ENCODE measurements at regions not wholly inside any gene's neighbourhood (a gene's known extent, or its start where the extent isn't known, plus 50 kb on each side); places are given as distances from the start of the nearest gene placed in this dataset.

GRCh38 chr7:70846208-70846607 is 285.7 kb upstream of the GALNT17 start:
- no peak overlapping the region for H3K4me3 Mint-ChIP-seq
- DNase-seq (no peak), ATAC-seq (no peak)
- peaks cover 2% of the 10 kb centered on the region for H3K9me3 ChIP-seq (ENCODE audit: control insufficient read depth, low read length, poor library complexity, severe bottlenecking)
- no peaks in the 10 kb centered on the region for H3K4me1 Mint-ChIP-seq
- H3K27me3 Mint-ChIP-seq = no peaks in the 10 kb centered on the region
- H3K36me3 Mint-ChIP-seq (ENCODE audit: low read depth) = no peaks in the 10 kb centered on the region
- no peak overlapping the region for H3K27ac Mint-ChIP-seq

- ATAC-seq (no peak), DNase-seq (no peak)
- no peaks in the 10 kb centered on the region for H3K4me1 Mint-ChIP-seq
- H3K4me3 Mint-ChIP-seq = no peak overlapping the region
- no peaks in the 10 kb centered on the region for H3K27me3 Mint-ChIP-seq
- peaks cover 2% of the 10 kb centered on the region for H3K9me3 ChIP-seq (ENCODE audit: control insufficient read depth, low read length, poor library complexity, severe bottlenecking)
- H3K27ac Mint-ChIP-seq = no peak overlapping the region
- H3K36me3 Mint-ChIP-seq (ENCODE audit: low read depth) = no peaks in the 10 kb centered on the region
Measured at GRCh38 chr7:70849580-70850235, 282.2 kb upstream of the GALNT17 start.

GRCh38 chr7:70855373-70855772 is 276.6 kb upstream of the GALNT17 start:
- ATAC-seq = no peak
- no peaks in the 10 kb centered on the region for H3K9me3 ChIP-seq (ENCODE audit: control insufficient read depth, low read length, poor library complexity, severe bottlenecking)
- Mint-ChIP-seq H3K27ac (no peak overlapping the region), H3K36me3 (ENCODE audit: low read depth) (no peaks in the 10 kb centered on the region), H3K4me3 (no peak overlapping the region), H3K27me3 (no peaks in the 10 kb centered on the region), H3K4me1 (no peaks in the 10 kb centered on the region)
- DNase-seq = no peak

GRCh38 chr7:70856901-70857630 is 274.9 kb upstream of the GALNT17 start:
- Mint-ChIP-seq H3K36me3 (ENCODE audit: low read depth) (no peaks in the 10 kb centered on the region), H3K27me3 (no peaks in the 10 kb centered on the region), H3K4me3 (no peak overlapping the region), H3K27ac (no peak overlapping the region), H3K4me1 (no peaks in the 10 kb centered on the region)
- no peaks in the 10 kb centered on the region for H3K9me3 ChIP-seq (ENCODE audit: control insufficient read depth, low read length, poor library complexity, severe bottlenecking)
- ATAC-seq = no peak
- DNase-seq = peak; percentile 34 to 46 (median 37)

- ATAC-seq = no peak
- H3K36me3 Mint-ChIP-seq (ENCODE audit: low read depth) = no peaks in the 10 kb centered on the region
Measured at GRCh38 chr7:70857793-70858545, 274.0 kb upstream of the GALNT17 start.

GRCh38 chr7:70867513-70867912 is 264.4 kb upstream of the GALNT17 start:
- H3K9me3 ChIP-seq (ENCODE audit: control insufficient read depth, low read length, poor library complexity, severe bottlenecking) = no peaks in the 10 kb centered on the region
- Mint-ChIP-seq H3K4me3 (no peak overlapping the region), H3K27ac (no peak overlapping the region), H3K36me3 (ENCODE audit: low read depth) (no peaks in the 10 kb centered on the region), H3K4me1 (no peaks in the 10 kb centered on the region), H3K27me3 (no peaks in the 10 kb centered on the region)
- ATAC-seq (no peak), DNase-seq (no peak)

More at GRCh38 chr7:70857793-70858545, 274.0 kb upstream of the GALNT17 start:
- no peak for DNase-seq
- Mint-ChIP-seq H3K4me1 (no peaks in the 10 kb centered on the region), H3K27me3 (no peaks in the 10 kb centered on the region), H3K27ac (no peak overlapping the region), H3K4me3 (no peak overlapping the region)
- no peaks in the 10 kb centered on the region for H3K9me3 ChIP-seq (ENCODE audit: control insufficient read depth, low read length, poor library complexity, severe bottlenecking)

GRCh38 chr7:70870349-70870748 is 261.6 kb upstream of the GALNT17 start:
- H3K4me3 Mint-ChIP-seq = no peak overlapping the region
- no peaks in the 10 kb centered on the region for H3K4me1 Mint-ChIP-seq
- no peaks in the 10 kb centered on the region for H3K9me3 ChIP-seq (ENCODE audit: control insufficient read depth, low read length, poor library complexity, severe bottlenecking)
- no peak for DNase-seq
- no peak for ATAC-seq
- H3K27me3 Mint-ChIP-seq = no peaks in the 10 kb centered on the region
- no peak overlapping the region for H3K27ac Mint-ChIP-seq
- no peaks in the 10 kb centered on the region for H3K36me3 Mint-ChIP-seq (ENCODE audit: low read depth)

- ATAC-seq = no peak
- Mint-ChIP-seq H3K4me3 (no peak overlapping the region), H3K4me1 (no peaks in the 10 kb centered on the region), H3K27ac (no peak overlapping the region), H3K36me3 (ENCODE audit: low read depth) (no peaks in the 10 kb centered on the region), H3K27me3 (no peaks in the 10 kb centered on the region)
- H3K9me3 ChIP-seq (ENCODE audit: control insufficient read depth, low read length, poor library complexity, severe bottlenecking) = no peaks in the 10 kb centered on the region
- no peak for DNase-seq
Measured at GRCh38 chr7:70872188-70872587, 259.8 kb upstream of the GALNT17 start.

- Mint-ChIP-seq H3K27ac (no peak overlapping the region), H3K27me3 (no peaks in the 10 kb centered on the region), H3K4me1 (no peaks in the 10 kb centered on the region), H3K4me3 (no peak overlapping the region), H3K36me3 (ENCODE audit: low read depth) (no peaks in the 10 kb centered on the region)
- ATAC-seq (no peak), DNase-seq (no peak)
- no peaks in the 10 kb centered on the region for H3K9me3 ChIP-seq (ENCODE audit: control insufficient read depth, low read length, poor library complexity, severe bottlenecking)
Measured at GRCh38 chr7:70881167-70881847, 250.6 kb upstream of the GALNT17 start.

- ATAC-seq = no peak
- Mint-ChIP-seq H3K4me3 (no peak overlapping the region), H3K4me1 (no peaks in the 10 kb centered on the region), H3K27me3 (no peaks in the 10 kb centered on the region), H3K27ac (no peak overlapping the region), H3K36me3 (ENCODE audit: low read depth) (no peaks in the 10 kb centered on the region)
- DNase-seq = no peak
- peaks cover 3% of the 10 kb centered on the region for H3K9me3 ChIP-seq (ENCODE audit: control insufficient read depth, low read length, poor library complexity, severe bottlenecking)
Measured at GRCh38 chr7:70883750-70884439, 248.0 kb upstream of the GALNT17 start.

- Mint-ChIP-seq H3K27ac (no peak overlapping the region), H3K4me3 (no peak overlapping the region), H3K36me3 (ENCODE audit: low read depth) (no peaks in the 10 kb centered on the region), H3K4me1 (no peaks in the 10 kb centered on the region), H3K27me3 (no peaks in the 10 kb centered on the region)
- ATAC-seq = no peak
- DNase-seq = no peak
- peaks cover 4% of the 10 kb centered on the region for H3K9me3 ChIP-seq (ENCODE audit: control insufficient read depth, low read length, poor library complexity, severe bottlenecking)
Measured at GRCh38 chr7:70884440-70884764, 247.5 kb upstream of the GALNT17 start.

GRCh38 chr7:70884809-70885208 is 247.1 kb upstream of the GALNT17 start:
- no peak for ATAC-seq
- Mint-ChIP-seq H3K4me1 (no peaks in the 10 kb centered on the region), H3K27me3 (no peaks in the 10 kb centered on the region), H3K36me3 (ENCODE audit: low read depth) (no peaks in the 10 kb centered on the region), H3K27ac (no peak overlapping the region), H3K4me3 (no peak overlapping the region)
- no peak for DNase-seq
- H3K9me3 ChIP-seq (ENCODE audit: control insufficient read depth, low read length, poor library complexity, severe bottlenecking) = peaks cover 4% of the 10 kb centered on the region

GRCh38 chr7:70886547-70886946 is 245.4 kb upstream of the GALNT17 start:
- Mint-ChIP-seq H3K36me3 (ENCODE audit: low read depth) (no peaks in the 10 kb centered on the region), H3K4me3 (no peak overlapping the region), H3K27me3 (no peaks in the 10 kb centered on the region), H3K27ac (no peak overlapping the region), H3K4me1 (no peaks in the 10 kb centered on the region)
- ATAC-seq (no peak), DNase-seq (no peak)
- H3K9me3 ChIP-seq (ENCODE audit: control insufficient read depth, low read length, poor library complexity, severe bottlenecking) = peaks cover 4% of the 10 kb centered on the region
